Retinal pigment epithelial cell (primary cell): ENCODE measurements at regions not wholly inside any gene's neighbourhood (a gene's known extent, or its start where the extent isn't known, plus 50 kb on each side); places are given as distances from the start of the nearest gene placed in this dataset.
"Not testable (repeated sequence)": the region's sequence is repeated elsewhere in the genome, so short reads cannot be mapped to it uniquely, and the experiment has no call there.

Source experiments
- DNase-seq: peaks from one replicate; pipeline ENCODE4 v3.0.0-alpha.2; 2010; ENCODE audit warnings: low read depth
- H3K4me3 ChIP-seq: 2 replicates; pipeline ENCODE4 v1.5.1; 2011; ENCODE audit warnings: mild to moderate bottlenecking, low read length, control low read depth, moderate library complexity
- CTCF ChIP-seq: conservative IDR thresholded peaks from 2 replicates; pipeline ENCODE4 v1.5.1; 2011; ENCODE audit warnings: low read depth, low read length, control low read depth, inconsistent platforms

GRCh38 chr7:91720260-91720937 is 160.1 kb downstream of the MTERF1 start:
- TF ChIP-seq CTCF, result no peak
- DNase-seq, result no peak
- no peak overlapping the region for H3K4me3 ChIP-seq

GRCh38 chr7:91722831-91723230 is 157.7 kb downstream of the MTERF1 start:
- DNase-seq, result no peak
- no peak for TF ChIP-seq CTCF
- no peak overlapping the region for H3K4me3 ChIP-seq

GRCh38 chr7:91729046-91729445 is 151.5 kb downstream of the MTERF1 start:
- H3K4me3 ChIP-seq, DNase-seq: not testable (repeated sequence)

- H3K4me3 ChIP-seq, result no peak overlapping the region
- no peak for DNase-seq
- TF ChIP-seq CTCF, result no peak
These were observed 148.5 kb downstream of the MTERF1 start for GRCh38 chr7:91731976-91732375.

GRCh38 chr7:91749418-91749817 is 131.1 kb downstream of the MTERF1 start:
- no peak for DNase-seq
- H3K4me3 ChIP-seq, result no peak overlapping the region
- TF ChIP-seq CTCF, result no peak

GRCh38 chr7:91750091-91750490 is 130.4 kb downstream of the MTERF1 start:
- no peak for TF ChIP-seq CTCF
- no peak overlapping the region for H3K4me3 ChIP-seq
- no peak for DNase-seq

- TF ChIP-seq CTCF, result no peak
- H3K4me3 ChIP-seq, result no peak overlapping the region
- no peak for DNase-seq
These were observed 128.4 kb downstream of the MTERF1 start for GRCh38 chr7:91752102-91752501.

- DNase-seq, result peak; percentile 60
- not testable (repeated sequence) for H3K4me3 ChIP-seq
These were observed 126.2 kb downstream of the MTERF1 start for GRCh38 chr7:91754280-91754679.

GRCh38 chr7:91755121-91755520 is 125.4 kb downstream of the MTERF1 start:
- H3K4me3 ChIP-seq, DNase-seq: not testable (repeated sequence)
